OCI-LY3 (cell line): ENCODE measurements at regions not wholly inside any gene's neighbourhood (a gene's known extent, or its start where the extent isn't known, plus 50 kb on each side); places are given as distances from the start of the nearest gene placed in this dataset.

Experiments
- H2AFZ ChIP-seq: fragments of 200-600, 300-600 bp; shearing (Covaris generic); 2 replicates; pipeline ENCODE4 v1.6.0; 2014; ENCODE audit warnings: antibody characterized with exemption, low read depth, low read length
- H3K27ac ChIP-seq: fragments of 200-600, 300-600 bp; sonication (generic); 2 replicates; pipeline ENCODE4 v1.5.1; 2014; ENCODE audit warnings: mild to moderate bottlenecking, low read length, moderate library complexity, mixed read lengths
- H3K27me3 ChIP-seq: fragments of 200-600, 300-600 bp; sonication (generic); 2 replicates; pipeline ENCODE4 v1.6.1; 2014; ENCODE audit warnings: low read depth, low read length, mixed read lengths
- H3K36me3 ChIP-seq: fragments of 200-600, 300-600 bp; sonication (generic); replicated peaks from 2 replicates; pipeline ENCODE3; 2014; ENCODE audit warnings: low read depth, low read length, mixed read lengths
- H3K4me1 ChIP-seq: fragments of 300-600, 200-600 bp; sonication (generic); 2 replicates; pipeline ENCODE4 v1.6.1; 2014; ENCODE audit warnings: low read length, mixed read lengths
- H3K4me2 ChIP-seq: fragments of 200-600, 300-600 bp; sonication (generic); 2 replicates; pipeline ENCODE4 v1.6.1; 2014; ENCODE audit warnings: low read length, mixed read lengths
- H3K4me3 ChIP-seq: fragments of 300-600, 200-600 bp; sonication (generic); 2 replicates; pipeline ENCODE4 v1.5.1; 2014; ENCODE audit warnings: antibody characterized with exemption, mild to moderate bottlenecking, low read length, moderate library complexity
- H3K79me2 ChIP-seq: fragments of 300-600, 200-600 bp; shearing (Covaris generic); 2 replicates; pipeline ENCODE4 v1.6.1; 2014; ENCODE audit warnings: mild to moderate bottlenecking, low read length, mixed read lengths
- H3K9ac ChIP-seq: fragments of 300-600, 200-600 bp; shearing (Covaris generic); 2 replicates; pipeline ENCODE4 v1.6.0; 2014; ENCODE audit warnings: mild to moderate bottlenecking, low read length, moderate library complexity
- H3K9me3 ChIP-seq: fragments of 200-600, 300-600 bp; shearing (Covaris generic); 2 replicates; pipeline ENCODE4 v1.6.1; 2014; ENCODE audit warnings: low read length, mixed read lengths; ENCODE audit not compliant: insufficient read depth
- H4K20me1 ChIP-seq: fragments of 200-600, 300-600 bp; sonication (generic); 2 replicates; pipeline ENCODE4 v1.6.1; 2016; ENCODE audit warnings: low read length, mixed read lengths; ENCODE audit not compliant: insufficient read depth
- CTCF ChIP-seq: fragments of 200-600, 300-600 bp; sonication (generic); IDR thresholded peaks from 2 replicates; pipeline ENCODE4 v1.5.1; 2014; ENCODE audit warnings: antibody characterized with exemption, low read length, low read depth
- EZH2phosphoT487 ChIP-seq: fragments of 200-600 bp; shearing (Covaris generic); IDR thresholded peaks from 2 replicates; pipeline ENCODE4 v1.6.1; 2018; ENCODE audit warnings: antibody characterized with exemption, mixed run types, low read depth

- no peaks in the 10 kb centered on the region for H4K20me1 ChIP-seq
Observed at GRCh38 chr10:53579773-53580172, 807.2 kb upstream of the MBL2 start.

GRCh38 chr10:53574024-53574423 is 801.4 kb upstream of the MBL2 start:
- H3K79me2 ChIP-seq = no peaks in the 10 kb centered on the region
- TF ChIP-seq EZH2phosphoT487 = no peak
- no peak for TF ChIP-seq CTCF
- H4K20me1 ChIP-seq = no peaks in the 10 kb centered on the region
- no peak overlapping the region for H3K4me3 ChIP-seq
- no peaks in the 10 kb centered on the region for H3K27me3 ChIP-seq
- no peak overlapping the region for H3K27ac ChIP-seq
- H3K4me1 ChIP-seq = no peaks in the 10 kb centered on the region
- no peak overlapping the region for H3K9ac ChIP-seq
- H3K4me2 ChIP-seq = no peak overlapping the region
- no peak overlapping the region for H2AFZ ChIP-seq
- H3K36me3 ChIP-seq = no peaks in the 10 kb centered on the region
- no peaks in the 10 kb centered on the region for H3K9me3 ChIP-seq

More at GRCh38 chr10:53579773-53580172, 807.2 kb upstream of the MBL2 start:
- H3K4me2 ChIP-seq = no peak overlapping the region
- H3K9me3 ChIP-seq = no peaks in the 10 kb centered on the region
- H3K27me3 ChIP-seq = no peaks in the 10 kb centered on the region
- no peak overlapping the region for H2AFZ ChIP-seq
- no peak for TF ChIP-seq CTCF
- no peak for TF ChIP-seq EZH2phosphoT487
- H3K4me3 ChIP-seq = no peak overlapping the region
- H3K9ac ChIP-seq = no peak overlapping the region
- H3K27ac ChIP-seq = no peak overlapping the region
- H3K36me3 ChIP-seq = no peaks in the 10 kb centered on the region
- no peaks in the 10 kb centered on the region for H3K4me1 ChIP-seq
- no peaks in the 10 kb centered on the region for H3K79me2 ChIP-seq

- TF ChIP-seq EZH2phosphoT487 (no peak), CTCF (no peak)
- Histone ChIP-seq H3K27me3 (no peaks in the 10 kb centered on the region), H3K4me1 (no peaks in the 10 kb centered on the region), H3K9me3 (no peaks in the 10 kb centered on the region), H3K4me2 (no peak overlapping the region), H3K36me3 (no peaks in the 10 kb centered on the region), H3K27ac (no peak overlapping the region), H2AFZ (no peak overlapping the region), H3K9ac (no peak overlapping the region), H3K79me2 (no peaks in the 10 kb centered on the region), H3K4me3 (no peak overlapping the region), H4K20me1 (no peaks in the 10 kb centered on the region)
Observed at GRCh38 chr10:53573498-53573897, 800.9 kb upstream of the MBL2 start.

GRCh38 chr10:53572799-53573198 is 800.2 kb upstream of the MBL2 start:
- H3K9me3 ChIP-seq = no peaks in the 10 kb centered on the region
- no peak for TF ChIP-seq EZH2phosphoT487
- no peak for TF ChIP-seq CTCF
- no peaks in the 10 kb centered on the region for H3K4me1 ChIP-seq
- no peaks in the 10 kb centered on the region for H4K20me1 ChIP-seq
- no peak overlapping the region for H3K9ac ChIP-seq
- no peak overlapping the region for H3K4me3 ChIP-seq
- no peak overlapping the region for H3K4me2 ChIP-seq
- H3K27me3 ChIP-seq = no peaks in the 10 kb centered on the region
- H3K27ac ChIP-seq = no peak overlapping the region
- no peaks in the 10 kb centered on the region for H3K36me3 ChIP-seq
- no peaks in the 10 kb centered on the region for H3K79me2 ChIP-seq
- H2AFZ ChIP-seq = no peak overlapping the region
